Mammary epithelial cell (primary cell): ENCODE measurements at regions not wholly inside any gene's neighbourhood (a gene's known extent, or its start where the extent isn't known, plus 50 kb on each side); places are given as distances from the start of the nearest gene placed in this dataset.

Experiments used
- EZH2 ChIP-seq: IDR thresholded peaks from 2 replicates; pipeline ENCODE4 v1.6.1; 2012; ENCODE audit warnings: low read length, inconsistent platforms, borderline replicate concordance
- TF ChIP-seq, protein P1 (sequence below), 2 donors: IDR thresholded peaks in 1 of 2; conservative IDR thresholded peaks in 1 of 2; 2 replicates each; pipeline ENCODE4 v1.5.1; 2011 to 2012; ENCODE audit warnings: inconsistent platforms in 2 of 2, low read length in 2 of 2, mild to moderate bottlenecking in 2 of 2, control low read depth in 1 of 2, low read depth in 1 of 2; ENCODE audit not compliant: insufficient read depth in 1 of 2; ENCODE audit errors: extremely low read depth in 1 of 2

DNA sequence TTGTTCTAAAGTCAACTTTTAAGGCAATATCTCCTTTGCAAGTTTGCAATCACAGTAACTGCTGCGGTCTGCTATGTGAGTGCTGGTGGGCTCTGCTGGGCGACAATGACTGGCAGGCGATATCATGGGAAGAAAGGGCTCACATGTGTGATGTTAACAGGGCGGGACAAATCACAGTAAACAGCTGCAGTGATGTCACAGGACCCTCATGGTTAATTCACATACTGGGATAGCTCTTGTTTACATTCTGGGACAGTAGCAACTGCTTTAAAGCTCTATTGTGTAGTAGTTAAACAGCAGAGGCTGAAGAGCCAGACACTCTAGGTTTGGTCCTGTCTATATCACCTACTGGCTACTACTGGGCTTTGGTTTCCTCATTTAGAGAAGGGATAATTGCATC lies 257.2 kb upstream of the ASIC2 start:
- TF ChIP-seq, protein P1, sequence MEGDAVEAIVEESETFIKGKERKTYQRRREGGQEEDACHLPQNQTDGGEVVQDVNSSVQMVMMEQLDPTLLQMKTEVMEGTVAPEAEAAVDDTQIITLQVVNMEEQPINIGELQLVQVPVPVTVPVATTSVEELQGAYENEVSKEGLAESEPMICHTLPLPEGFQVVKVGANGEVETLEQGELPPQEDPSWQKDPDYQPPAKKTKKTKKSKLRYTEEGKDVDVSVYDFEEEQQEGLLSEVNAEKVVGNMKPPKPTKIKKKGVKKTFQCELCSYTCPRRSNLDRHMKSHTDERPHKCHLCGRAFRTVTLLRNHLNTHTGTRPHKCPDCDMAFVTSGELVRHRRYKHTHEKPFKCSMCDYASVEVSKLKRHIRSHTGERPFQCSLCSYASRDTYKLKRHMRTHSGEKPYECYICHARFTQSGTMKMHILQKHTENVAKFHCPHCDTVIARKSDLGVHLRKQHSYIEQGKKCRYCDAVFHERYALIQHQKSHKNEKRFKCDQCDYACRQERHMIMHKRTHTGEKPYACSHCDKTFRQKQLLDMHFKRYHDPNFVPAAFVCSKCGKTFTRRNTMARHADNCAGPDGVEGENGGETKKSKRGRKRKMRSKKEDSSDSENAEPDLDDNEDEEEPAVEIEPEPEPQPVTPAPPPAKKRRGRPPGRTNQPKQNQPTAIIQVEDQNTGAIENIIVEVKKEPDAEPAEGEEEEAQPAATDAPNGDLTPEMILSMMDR (conservative IDR thresholded peaks at IDR 0.05 in 1 of 2, IDR thresholded peaks at IDR 0.05 in 1 of 2; ENCODE audit: extremely low read depth in 1 of 2, insufficient read depth in 1 of 2, low read depth in 1 of 2, low read length in 2 of 2), result no peak
- no peak for TF ChIP-seq EZH2
